A549 (cell line): ENCODE measurements at regions not wholly inside any gene's neighbourhood (a gene's known extent, or its start where the extent isn't known, plus 50 kb on each side); places are given as distances from the start of the nearest gene placed in this dataset.
A peak's percentile ranks its signal among the peaks of the same experiment; 100 is the strongest.
"Not testable (repeated sequence)": the region's sequence is repeated elsewhere in the genome, so short reads cannot be mapped to it uniquely, and the experiment has no call there.

Experiments used
- ATAC-seq, 2 experiments: fragments of 200-7000 bp in 1 of 2; fragments of >200 bp in 1 of 2; cut with Nextera tagmentation in 1 of 2; cut with Tn5 transposase in 1 of 2; 3 replicates each; pipeline versions ENCODE4 v1.8.0 to v1.9.1; 2018 to 2020; ENCODE audit warnings: mild to moderate bottlenecking in 1 of 2, moderate library complexity in 1 of 2
- CTCF ChIA-PET: fragments of 300-600 bp; sonication (Branson Sonifier 250); formaldehyde crosslinking; extraction: SDS; loops from one replicate; lab custom pipeline; 2021; ENCODE audit warnings: antibody characterized with exemption, inconsistent platforms; lab: Yijun Ruan, JAX
- POLR2A ChIA-PET: fragments of 350-600 bp; formaldehyde crosslinking; extraction: SDS; loops from one replicate; lab custom pipeline; 2021; ENCODE audit warnings: antibody characterized with exemption, inconsistent platforms; lab: Yijun Ruan, JAX
- DNase-seq, 2 experiments: peaks; one replicate each; pipeline versions ENCODE4 v3.0.0 to v3.0.0-alpha.2; 2011 to 2016; ENCODE audit warnings: low read depth in 1 of 2, low spot score in 1 of 2
- FAIRE-seq: peaks from 2 replicates; lab custom pipeline; 2011; peaks lifted over from hg19 to GRCh38; lab: Jason Lieb, UNC
- H3K27ac ChIP-seq, 2 experiments: fragments of >200 bp; sonication (Bioruptor Twin); formaldehyde crosslinking; 3 replicates each; pipeline ENCODE4 v1.5.1; 2016 to 2017
- H3K4me1 ChIP-seq: fragments of >200 bp; sonication (Bioruptor Twin); formaldehyde crosslinking; 3 replicates; pipeline ENCODE4 v1.6.1; 2016
- H3K4me2 ChIP-seq: fragments of >200 bp; sonication (Bioruptor Twin); formaldehyde crosslinking; 3 replicates; pipeline ENCODE4 v1.6.1; 2016
- H3K4me3 ChIP-seq: fragments of >200 bp; sonication (Bioruptor Twin); formaldehyde crosslinking; 3 replicates; pipeline ENCODE4 v1.5.1; 2016
- H3K9me3 ChIP-seq: fragments of >200 bp; sonication (Bioruptor Twin); formaldehyde crosslinking; 3 replicates; pipeline ENCODE4 v1.6.1; 2016
- ATOH8 ChIP-seq: fragments of 250-450 bp; sonication (Bioruptor Pico); IDR thresholded peaks from 2 replicates; pipeline ENCODE4 v1.5.0; 2020; ENCODE audit warnings: low read depth, mild to moderate bottlenecking, moderate library complexity
- BCL3 ChIP-seq: fragments of >200 bp; sonication (Bioruptor Twin); formaldehyde crosslinking; IDR thresholded peaks from 3 replicates; pipeline ENCODE4 v1.6.1; 2016
- CHD2 ChIP-seq: fragments of 150-350 bp; IDR thresholded peaks from 2 replicates; pipeline ENCODE4 v1.6.1; 2014; ENCODE audit warnings: low read length; ENCODE audit not compliant: partially characterized antibody
- EHF ChIP-seq: fragments of 250-450 bp; sonication (Bioruptor Pico); IDR thresholded peaks from 2 replicates; pipeline ENCODE4 v1.5.0; 2020; ENCODE audit warnings: mild to moderate bottlenecking
- EHMT2 ChIP-seq: fragments of 200-600 bp; sonication (generic); IDR thresholded peaks from 2 replicates; pipeline ENCODE4 v1.6.1; 2016; ENCODE audit warnings: antibody characterized with exemption, low read depth, mild to moderate bottlenecking, moderate library complexity
- ESRRA ChIP-seq: fragments of 150-350 bp; IDR thresholded peaks from 2 replicates; pipeline ENCODE4 v1.6.1; 2014; ENCODE audit warnings: mild to moderate bottlenecking, low read length, borderline replicate concordance
- JUNB ChIP-seq: fragments of >200 bp; sonication (Bioruptor Twin); formaldehyde crosslinking; IDR thresholded peaks from 2 replicates; pipeline ENCODE4 v1.6.1; 2016
- KDM1A ChIP-seq: fragments of 200-600 bp; sonication (generic); IDR thresholded peaks from 2 replicates; pipeline ENCODE4 v1.6.1; 2016; ENCODE audit warnings: low read depth, mild to moderate bottlenecking
- MAFK ChIP-seq: fragments of 450-650 bp; IDR thresholded peaks from 2 replicates; pipeline ENCODE4 v1.6.1; 2014; ENCODE audit not compliant: partially characterized antibody
- NFE2L2 ChIP-seq: fragments of 150-350 bp; conservative IDR thresholded peaks from 2 replicates; pipeline ENCODE4 v1.6.1; 2014; ENCODE audit warnings: low read length
- POLR2A ChIP-seq: IDR thresholded peaks from 2 replicates; pipeline ENCODE4 v1.6.1; 2012; ENCODE audit warnings: mild to moderate bottlenecking, low read length
- RARB ChIP-seq: fragments of 250-450 bp; sonication (Bioruptor Pico); IDR thresholded peaks from 2 replicates; pipeline ENCODE4 v1.8.0; 2021; ENCODE audit warnings: mild to moderate bottlenecking, moderate library complexity
- RNF2 ChIP-seq: fragments of 200-600 bp; sonication (generic); IDR thresholded peaks from 2 replicates; pipeline ENCODE4 v1.6.1; 2016; ENCODE audit warnings: low read depth, mild to moderate bottlenecking, antibody characterized with exemption, moderate library complexity, borderline replicate concordance
- TP53 ChIP-seq: fragments of 250-450 bp; sonication (Bioruptor Pico); IDR thresholded peaks from 2 replicates; pipeline ENCODE4 v1.5.0; 2021; ENCODE audit warnings: mild to moderate bottlenecking, moderate library complexity
- ZC3H11A ChIP-seq: fragments of 450-650 bp; IDR thresholded peaks from 2 replicates; pipeline ENCODE4 v1.6.1; 2014; ENCODE audit warnings: antibody characterized with exemption, mild to moderate bottlenecking
- ZSCAN20 ChIP-seq: fragments of 250-450 bp; sonication (Bioruptor Pico); IDR thresholded peaks from 2 replicates; pipeline ENCODE4 v1.8.0; 2022; ENCODE audit warnings: mild to moderate bottlenecking, moderate library complexity
- WGBS: methylation state at CpG from one replicate; pipeline ENCODE4 v1.1.6; 2017; ENCODE audit errors: missing lambda C conversion rate; 5-methylcytosine and 5-hydroxymethylcytosine counted together

DNA sequence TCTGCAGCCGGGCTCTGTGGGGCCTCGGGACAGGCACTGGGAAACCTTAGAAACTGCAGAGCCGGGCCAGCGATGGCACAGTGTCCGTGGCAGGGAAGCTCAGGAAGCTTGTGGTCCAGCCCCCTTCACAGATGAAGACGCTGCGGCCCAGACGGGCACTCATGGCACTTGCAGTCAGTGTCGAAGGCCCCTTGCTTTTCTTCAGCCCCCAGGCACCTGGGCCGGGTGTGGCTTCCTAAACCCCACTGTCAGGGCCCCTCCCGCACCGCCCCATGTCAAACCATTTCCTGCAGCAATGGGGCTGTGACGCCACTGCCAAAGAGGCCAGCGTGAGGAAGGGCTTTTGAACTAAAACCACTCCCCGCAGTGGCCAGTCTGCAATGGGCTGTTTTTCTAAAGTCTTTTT lies 164.0 kb downstream of the LAT start:
- Histone ChIP-seq H3K27ac (no peak overlapping the region), H3K4me3 (no peak overlapping the region), H3K4me2 (no peak overlapping the region), H3K9me3 (no peaks in the 10 kb centered on the region), H3K4me1 (no peaks in the 10 kb centered on the region)
- ATAC-seq: no peak
- POLR2A ChIA-PET: no interaction called here
- DNase-seq: no peak
- no peak for FAIRE-seq
- TF ChIP-seq EHF (CRISPR knock-in tag) (no peak), BCL3 (no peak), NFE2L2 (no peak), ZSCAN20 (CRISPR knock-in tag) (no peak), JUNB (no peak), EHMT2 (no peak), ATOH8 (CRISPR knock-in tag) (no peak), MAFK (no peak), CHD2 (no peak)
- CTCF ChIA-PET: interaction anchor here (1.3 kb wide), 1 partner anchor 34 kb away, joined by 4 read pairs; no protein-coding TSS in a partner anchor
- WGBS: 90% methylated on average over 14 of the region's 15 CpGs

DNA sequence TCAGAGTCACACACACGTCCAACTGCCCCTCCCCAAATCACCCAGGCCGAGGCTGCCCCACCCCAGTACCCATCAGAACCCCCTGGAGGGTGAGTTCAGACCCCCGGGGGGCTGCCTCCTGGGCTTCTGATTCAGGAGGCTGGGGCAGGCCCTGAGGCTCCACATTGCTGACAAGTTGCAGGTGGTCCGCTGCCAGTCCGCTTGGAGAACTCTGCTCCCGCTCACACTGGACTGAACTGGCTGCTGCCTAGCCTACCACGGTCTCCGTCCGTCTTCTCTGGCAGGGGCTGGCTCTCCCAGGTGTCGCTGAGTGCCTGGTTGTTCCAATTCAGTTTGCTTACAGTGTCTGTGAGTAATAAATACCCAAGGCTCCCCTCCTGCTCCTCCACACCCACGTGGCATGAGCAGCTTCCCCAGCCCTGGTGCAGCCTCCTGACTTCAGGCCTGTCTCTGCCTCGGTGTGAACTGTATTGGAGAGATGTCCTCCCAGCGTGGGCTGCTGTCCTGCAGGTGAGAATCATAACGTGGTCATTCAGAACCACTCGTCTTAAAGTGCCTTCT lies 163.4 kb downstream of the LAT start:
- no peak for DNase-seq
- peak overlapping the region in 1 of 2 experiments; percentile 16; a peak in 1 of 6 replicates for H3K27ac ChIP-seq
- TF ChIP-seq KDM1A (no peak), ESRRA (no peak), RARB (CRISPR knock-in tag) (no peak)
- TF ChIP-seq, all 56 proteins: peak for 0
- FAIRE-seq: no peak
- H3K9me3 ChIP-seq: no peaks in the 10 kb centered on the region
- H3K4me2 ChIP-seq: no peak overlapping the region
- ChIA-PET POLR2A (no interaction called here), CTCF (interaction anchor here (1.3 kb wide), 1 partner anchor 33 kb away, joined by 4 read pairs; no protein-coding TSS in a partner anchor)
- ATAC-seq: peak; percentile 16 to 25; a peak in 2 of 6 replicates
- WGBS: 79% methylated on average over 12 of the region's 15 CpGs
- no peaks in the 10 kb centered on the region for H3K4me1 ChIP-seq
- no peak overlapping the region for H3K4me3 ChIP-seq

DNA sequence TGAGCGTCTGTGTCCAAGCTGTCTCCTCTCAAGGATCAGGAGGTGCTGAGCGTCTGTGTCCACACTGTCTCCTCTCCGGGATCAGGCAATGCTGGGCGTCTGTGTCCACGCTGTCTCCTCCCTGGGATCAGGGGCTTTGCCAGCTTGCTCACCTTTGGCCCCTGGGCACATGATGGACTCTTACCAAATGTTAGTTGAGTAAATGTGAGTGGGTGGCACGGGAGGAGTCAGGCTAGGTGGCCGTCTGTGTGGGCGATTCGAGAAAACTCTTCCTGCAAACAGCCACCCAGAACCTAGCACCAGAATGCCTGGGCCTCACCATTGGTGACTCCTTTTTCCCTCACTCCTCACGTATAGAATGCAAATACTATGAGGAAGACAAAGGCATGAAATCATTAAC lies 162.9 kb downstream of the LAT start:
- WGBS: 71% methylated on average over 8 of the region's 10 CpGs
- CTCF ChIA-PET: interaction anchor here (0.6 to 1.3 kb wide), 2 partner anchors 33 to 808 kb away, joined by 3 to 4 read pairs; no protein-coding TSS in a partner anchor
- FAIRE-seq, H3K4me1 ChIP-seq, POLR2A ChIA-PET, ATAC-seq, DNase-seq, H3K4me2 ChIP-seq, H3K9me3 ChIP-seq, H3K4me3 ChIP-seq, H3K27ac ChIP-seq: not testable (repeated sequence)

- WGBS: 88% methylated on average over 11 of the region's 11 CpGs
- POLR2A ChIA-PET, H3K9me3 ChIP-seq, H3K27ac ChIP-seq, ATAC-seq, DNase-seq, H3K4me1 ChIP-seq, H3K4me2 ChIP-seq, FAIRE-seq, H3K4me3 ChIP-seq: not testable (repeated sequence)
- CTCF ChIA-PET: interaction anchor here (0.6 to 1.3 kb wide), 2 partner anchors 32 to 809 kb away, joined by 3 to 4 read pairs; no protein-coding TSS in a partner anchor
These were observed 162.2 kb downstream of the LAT start for GRCh38 chr16:29146808-29147643.

DNA sequence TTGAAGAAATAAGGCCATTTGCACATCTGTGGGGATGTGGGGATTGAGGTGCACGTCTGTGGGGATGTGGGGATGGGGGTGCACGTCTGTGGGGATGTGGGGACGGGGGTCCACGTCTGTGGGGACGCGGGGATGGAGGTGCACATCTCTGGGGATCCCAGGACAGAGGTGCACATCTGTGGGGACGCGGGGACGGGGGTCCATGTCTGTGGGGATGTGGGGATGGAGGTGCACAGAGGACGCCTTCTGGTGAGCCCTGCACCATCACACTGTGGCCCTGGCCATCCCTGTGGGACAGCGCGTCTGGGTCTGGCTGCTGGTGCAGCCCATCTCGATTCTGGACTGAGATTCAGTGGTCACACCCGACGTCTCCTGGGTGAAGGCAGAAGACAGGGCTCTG lies 161.4 kb downstream of the LAT start:
- ChIA-PET CTCF (no interaction called here), POLR2A (no interaction called here)
- Histone ChIP-seq H3K9me3 (no peaks in the 10 kb centered on the region), H3K27ac (no peak overlapping the region), H3K4me2 (no peak overlapping the region), H3K4me3 (no peak overlapping the region), H3K4me1 (no peaks in the 10 kb centered on the region)
- DNase-seq (no peak), FAIRE-seq (no peak), ATAC-seq (no peak)
- no peak for TF ChIP-seq TP53 (CRISPR knock-in tag)
- no peak for TF ChIP-seq ZC3H11A
- TF ChIP-seq ATOH8 (CRISPR knock-in tag): no peak
- no peak for TF ChIP-seq POLR2A
- TF ChIP-seq EHF (CRISPR knock-in tag): no peak
- no peak for TF ChIP-seq RNF2
- 60% methylated on average over 7 of the region's 15 CpGs for WGBS

- H3K4me3 ChIP-seq, CTCF ChIA-PET, H3K4me1 ChIP-seq, H3K4me2 ChIP-seq, POLR2A ChIA-PET, DNase-seq, ATAC-seq, FAIRE-seq, H3K9me3 ChIP-seq, H3K27ac ChIP-seq: not testable (repeated sequence)
- WGBS: 84% methylated on average over 15 of the region's 15 CpGs
These were observed 160.8 kb downstream of the LAT start for GRCh38 chr16:29145486-29146225.
